ENCODE measurements at regions not wholly inside any gene's neighbourhood (a gene's known extent, or its start where the extent isn't known, plus 50 kb on each side); places are given as distances from the start of the nearest gene placed in this dataset.
"Not testable (repeated sequence)": the region's sequence is repeated elsewhere in the genome, so short reads cannot be mapped to it uniquely, and the experiment has no call there.

DNA sequence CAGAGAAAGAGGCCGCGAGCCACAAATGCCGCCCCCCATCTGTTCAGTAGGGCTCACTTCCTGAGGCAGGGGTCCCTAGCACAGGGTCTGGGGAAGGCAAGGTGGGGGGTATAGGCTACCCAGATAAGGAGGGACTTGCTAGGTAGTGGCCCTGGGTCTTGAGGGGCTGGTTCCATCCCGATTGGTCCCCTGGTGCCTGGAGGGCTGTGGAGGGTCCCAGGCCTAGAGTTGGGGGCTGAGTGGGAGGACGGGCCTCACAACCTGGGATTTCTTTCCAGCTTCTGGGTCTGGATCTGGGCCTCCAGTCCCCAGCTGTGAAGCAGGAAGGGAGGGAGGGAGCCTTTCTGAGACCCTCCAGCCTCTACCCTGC lies 75.1 kb upstream of the EN2 start:
- H3K4me1 ChIP-seq (ENCODE audit: insufficient read depth, low read length), result peaks cover 6% of the 10 kb centered on the region; the same call in 1 of the 2 replicates
- H3K9me3 ChIP-seq (ENCODE audit: control insufficient read depth, insufficient read depth, low read length), result no peaks in the 10 kb centered on the region
- H3K36me3 ChIP-seq (ENCODE audit: insufficient read depth, low read length), result no peaks in the 10 kb centered on the region
- H3K9ac ChIP-seq (ENCODE audit: low read depth, low read length), result no peak overlapping the region

GRCh38 chr7:155383756-155384491 lies 74.0 kb upstream of the EN2 start:
- Histone ChIP-seq H3K36me3 (ENCODE audit: insufficient read depth, low read length) (no peaks in the 10 kb centered on the region), H3K9me3 (ENCODE audit: control insufficient read depth, insufficient read depth, low read length) (no peaks in the 10 kb centered on the region), H3K9ac (ENCODE audit: low read depth, low read length) (no peak overlapping the region), H3K4me1 (ENCODE audit: insufficient read depth, low read length) (peaks cover 6% of the 10 kb centered on the region; the same call in 1 of the 2 replicates)

DNA sequence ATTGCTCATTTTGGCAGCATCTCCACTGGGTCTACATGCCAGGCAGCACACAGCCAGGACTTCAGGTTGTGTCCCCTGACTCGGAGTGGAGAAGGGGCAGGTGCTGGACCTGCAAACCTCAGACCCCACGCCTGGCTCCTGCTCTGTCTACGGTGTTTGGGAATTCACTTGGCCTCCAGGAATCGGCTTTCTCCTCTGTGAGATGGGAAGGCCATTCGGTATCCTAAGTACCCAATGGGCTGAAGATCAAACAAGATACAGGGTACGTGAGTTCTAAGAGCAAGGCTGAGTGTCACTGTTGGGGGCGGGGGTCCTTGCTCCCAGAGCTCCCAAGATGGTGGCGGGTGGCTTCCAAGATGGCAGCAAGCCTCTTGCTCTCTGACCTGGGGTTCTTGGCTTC lies 73.2 kb upstream of the EN2 start:
- Histone ChIP-seq H3K9me3 (ENCODE audit: control insufficient read depth, insufficient read depth, low read length) (no peaks in the 10 kb centered on the region), H3K9ac (ENCODE audit: low read depth, low read length) (no peak overlapping the region), H3K4me1 (ENCODE audit: insufficient read depth, low read length) (peaks cover 6% of the 10 kb centered on the region; the same call in 1 of the 2 replicates), H3K36me3 (ENCODE audit: insufficient read depth, low read length) (no peaks in the 10 kb centered on the region)

DNA sequence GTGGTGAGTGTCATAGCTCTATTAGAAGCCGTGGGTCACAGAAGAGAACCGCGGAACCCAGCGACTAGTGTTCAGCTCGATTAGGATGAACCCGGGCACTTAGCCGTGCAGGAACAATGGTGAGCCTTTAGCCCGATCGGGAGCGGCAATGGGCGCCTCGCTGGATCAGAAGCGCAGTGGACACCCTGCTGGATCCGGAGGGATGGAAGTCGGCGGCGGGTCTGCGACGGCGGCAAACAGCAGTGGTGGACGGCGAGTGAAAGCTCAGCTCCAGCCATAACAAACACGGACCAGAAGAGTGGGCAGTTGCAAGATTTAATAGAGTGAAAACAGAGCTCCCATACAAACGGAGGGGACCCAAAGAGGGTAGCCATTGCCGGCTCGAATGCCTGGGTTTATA lies 72.7 kb upstream of the EN2 start:
- H3K9me3 ChIP-seq (ENCODE audit: control insufficient read depth, insufficient read depth, low read length); H3K9ac ChIP-seq (ENCODE audit: low read depth, low read length); H3K36me3 ChIP-seq (ENCODE audit: insufficient read depth, low read length); H3K4me1 ChIP-seq (ENCODE audit: insufficient read depth, low read length): not testable (repeated sequence)

GRCh38 chr7:155386608-155387007 lies 71.3 kb upstream of the EN2 start:
- no peaks in the 10 kb centered on the region for H3K9me3 ChIP-seq (ENCODE audit: control insufficient read depth, insufficient read depth, low read length)
- no peaks in the 10 kb centered on the region for H3K36me3 ChIP-seq (ENCODE audit: insufficient read depth, low read length)
- H3K9ac ChIP-seq (ENCODE audit: low read depth, low read length), result no peak overlapping the region
- H3K4me1 ChIP-seq (ENCODE audit: insufficient read depth, low read length), result no peaks in the 10 kb centered on the region

DNA sequence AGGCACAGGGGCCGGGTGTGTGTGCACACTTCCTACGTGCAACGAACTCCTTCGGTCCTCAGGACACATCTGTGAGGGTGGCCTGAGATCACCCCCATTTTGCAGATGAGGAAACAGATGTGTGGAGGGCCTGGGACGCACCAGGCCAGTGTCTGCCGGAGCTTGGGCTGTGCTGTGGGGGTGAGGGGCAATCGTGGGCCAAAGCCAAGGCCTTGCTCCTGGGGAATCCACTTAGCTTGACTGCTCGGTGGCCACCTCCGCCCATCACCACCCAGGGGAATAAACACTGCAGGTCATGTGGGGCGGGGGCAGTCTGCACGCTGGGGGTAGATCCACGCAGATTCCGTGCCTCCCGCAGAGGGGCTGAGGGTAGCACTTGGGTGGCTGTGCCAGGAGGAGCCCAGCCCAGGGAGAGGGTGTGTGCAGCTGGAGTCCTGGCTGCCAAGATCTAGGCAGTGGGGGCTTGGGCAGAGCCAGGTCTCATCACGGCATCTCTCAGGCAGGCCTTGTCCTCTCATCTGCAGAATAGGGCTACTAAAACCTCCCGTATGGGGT lies 70.8 kb upstream of the EN2 start:
- no peak overlapping the region for H3K9ac ChIP-seq (ENCODE audit: low read depth, low read length)
- no peaks in the 10 kb centered on the region for H3K36me3 ChIP-seq (ENCODE audit: insufficient read depth, low read length)
- no peaks in the 10 kb centered on the region for H3K4me1 ChIP-seq (ENCODE audit: insufficient read depth, low read length)
- H3K9me3 ChIP-seq (ENCODE audit: control insufficient read depth, insufficient read depth, low read length), result no peaks in the 10 kb centered on the region

DNA sequence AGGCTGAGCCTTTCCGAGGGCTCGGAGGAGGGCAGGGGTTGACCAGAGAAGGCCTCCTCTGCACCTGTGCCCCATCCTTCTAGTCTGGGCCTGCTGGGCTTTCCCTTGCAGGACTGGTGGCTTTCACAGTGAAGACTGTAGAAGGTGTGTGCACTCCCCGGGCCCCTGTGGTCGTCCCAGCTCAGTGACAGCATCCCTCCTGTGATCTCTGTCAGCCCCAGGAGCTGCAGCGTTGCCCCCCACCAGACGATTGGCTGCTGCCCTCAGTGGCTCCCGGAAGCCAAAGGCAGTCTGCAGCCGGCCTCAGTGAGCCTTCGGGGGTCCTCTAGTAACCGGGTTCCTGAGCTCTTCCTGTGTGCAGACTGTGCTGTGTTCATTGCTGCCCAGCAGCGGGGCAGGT lies 69.4 kb upstream of the EN2 start:
- no peak overlapping the region for H3K9ac ChIP-seq (ENCODE audit: low read depth, low read length)
- no peaks in the 10 kb centered on the region for H3K4me1 ChIP-seq (ENCODE audit: insufficient read depth, low read length)
- H3K9me3 ChIP-seq (ENCODE audit: control insufficient read depth, insufficient read depth, low read length), result no peaks in the 10 kb centered on the region
- no peaks in the 10 kb centered on the region for H3K36me3 ChIP-seq (ENCODE audit: insufficient read depth, low read length)

DNA sequence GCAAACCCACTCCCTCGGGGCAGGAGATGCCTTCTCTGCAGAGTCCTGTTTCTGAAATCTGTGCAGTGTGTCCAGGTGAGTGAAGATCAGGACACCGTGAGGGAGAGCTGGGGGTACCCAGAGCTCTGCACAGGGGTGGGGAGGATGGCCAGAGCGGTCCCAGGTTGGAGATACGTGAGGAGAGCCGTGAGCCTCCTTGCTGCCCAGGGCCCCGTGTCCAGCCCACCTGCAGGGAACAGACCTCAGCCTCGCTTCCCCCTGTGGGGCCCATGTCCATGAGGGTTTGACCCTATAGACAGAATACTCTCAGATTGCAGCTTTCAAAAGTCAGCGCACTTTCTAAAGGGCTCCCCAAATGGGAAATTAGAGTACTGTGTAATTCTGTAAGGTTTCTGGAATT lies 66.5 kb upstream of the EN2 start:
- Histone ChIP-seq H3K36me3 (ENCODE audit: insufficient read depth, low read length) (no peaks in the 10 kb centered on the region), H3K9ac (ENCODE audit: low read depth, low read length) (no peak overlapping the region), H3K4me1 (ENCODE audit: insufficient read depth, low read length) (no peaks in the 10 kb centered on the region), H3K9me3 (ENCODE audit: control insufficient read depth, insufficient read depth, low read length) (no peaks in the 10 kb centered on the region)

DNA sequence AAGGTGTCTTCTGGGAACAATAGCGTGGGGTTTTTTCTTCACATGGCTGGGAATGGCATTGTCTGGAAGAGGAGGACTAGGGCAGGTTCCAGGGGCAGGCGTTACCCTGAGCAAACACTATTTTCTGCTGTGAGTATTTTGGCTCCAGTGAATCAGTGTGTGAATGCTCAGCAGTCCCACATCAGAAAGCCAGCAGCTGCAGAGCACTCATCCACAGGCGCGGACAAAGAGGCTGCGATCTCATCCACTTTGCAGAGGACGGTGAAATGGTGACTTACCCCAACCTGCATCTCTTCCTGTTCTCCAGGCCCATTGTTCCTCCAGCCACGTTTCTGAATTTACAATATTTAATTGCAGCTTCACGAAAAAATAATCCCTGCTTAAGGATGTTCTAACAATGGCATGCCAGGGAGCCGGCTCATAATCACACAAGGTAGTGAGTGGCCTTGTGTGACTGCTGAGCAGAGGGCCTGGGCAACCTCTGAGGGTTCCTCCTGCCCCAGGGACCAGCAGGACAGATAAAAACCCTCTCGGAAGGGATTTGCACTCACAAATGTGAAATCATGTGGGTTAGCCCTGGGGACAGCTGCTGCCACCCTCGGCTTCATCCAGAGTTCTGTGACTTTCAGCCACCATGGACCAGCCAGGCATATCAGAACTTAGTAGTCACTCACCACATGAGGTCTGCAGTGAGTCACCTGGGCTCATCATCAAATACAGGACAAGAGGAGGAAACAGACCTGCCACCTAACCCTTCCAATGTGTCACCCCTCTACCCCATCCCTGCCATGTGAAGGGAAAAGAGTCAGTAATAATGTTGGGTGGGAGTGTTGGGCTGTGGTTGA lies 65.0 kb upstream of the EN2 start:
- H3K36me3 ChIP-seq (ENCODE audit: insufficient read depth, low read length), result no peaks in the 10 kb centered on the region
- H3K9me3 ChIP-seq (ENCODE audit: control insufficient read depth, insufficient read depth, low read length), result no peaks in the 10 kb centered on the region
- no peak overlapping the region for H3K9ac ChIP-seq (ENCODE audit: low read depth, low read length)
- no peaks in the 10 kb centered on the region for H3K4me1 ChIP-seq (ENCODE audit: insufficient read depth, low read length)

GRCh38 chr7:155394413-155394812 lies 63.5 kb upstream of the EN2 start:
- H3K36me3 ChIP-seq (ENCODE audit: insufficient read depth, low read length), result no peaks in the 10 kb centered on the region
- no peaks in the 10 kb centered on the region for H3K4me1 ChIP-seq (ENCODE audit: insufficient read depth, low read length)
- H3K9me3 ChIP-seq (ENCODE audit: control insufficient read depth, insufficient read depth, low read length), result no peaks in the 10 kb centered on the region
- H3K9ac ChIP-seq (ENCODE audit: low read depth, low read length), result no peak overlapping the region

DNA sequence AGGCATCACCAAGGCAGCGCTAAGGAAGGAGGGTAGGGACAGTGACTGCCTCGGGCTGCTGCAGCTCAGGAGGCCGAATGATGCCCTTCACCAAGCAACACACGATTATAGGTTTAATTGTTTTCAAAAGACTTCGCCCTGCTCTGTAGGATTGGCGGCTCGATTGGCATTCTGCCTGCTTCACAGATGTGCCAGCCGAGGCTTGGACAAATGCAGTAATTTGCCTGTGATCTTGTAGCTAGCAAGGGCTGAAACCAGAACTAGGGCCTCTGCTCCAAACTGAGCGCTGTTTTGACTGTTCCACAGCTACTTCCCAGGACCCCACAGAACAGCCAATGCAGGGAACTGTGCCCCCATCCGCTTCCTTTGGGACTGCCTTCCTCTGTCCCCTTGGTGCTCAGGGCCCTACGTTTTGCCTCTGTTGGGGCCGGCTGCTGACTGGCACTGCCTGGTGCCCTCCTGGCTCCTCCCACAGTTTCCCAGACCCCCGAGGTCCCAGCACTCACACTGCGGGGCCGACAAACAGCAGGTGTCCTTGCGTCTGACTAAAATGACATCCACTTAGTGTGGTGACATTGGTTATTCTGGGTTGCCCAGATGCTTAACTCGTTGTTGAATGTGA lies 62.6 kb upstream of the EN2 start:
- no peak overlapping the region for H3K9ac ChIP-seq (ENCODE audit: low read depth, low read length)
- H3K9me3 ChIP-seq (ENCODE audit: control insufficient read depth, insufficient read depth, low read length), result no peaks in the 10 kb centered on the region
- no peaks in the 10 kb centered on the region for H3K36me3 ChIP-seq (ENCODE audit: insufficient read depth, low read length)
- H3K4me1 ChIP-seq (ENCODE audit: insufficient read depth, low read length), result no peaks in the 10 kb centered on the region

- H3K9me3 ChIP-seq (ENCODE audit: control insufficient read depth, insufficient read depth, low read length), result no peaks in the 10 kb centered on the region
- no peaks in the 10 kb centered on the region for H3K4me1 ChIP-seq (ENCODE audit: insufficient read depth, low read length)
- no peak overlapping the region for H3K9ac ChIP-seq (ENCODE audit: low read depth, low read length)
- no peaks in the 10 kb centered on the region for H3K36me3 ChIP-seq (ENCODE audit: insufficient read depth, low read length)
These were observed 61.3 kb upstream of the EN2 start for GRCh38 chr7:155396661-155397060.

DNA sequence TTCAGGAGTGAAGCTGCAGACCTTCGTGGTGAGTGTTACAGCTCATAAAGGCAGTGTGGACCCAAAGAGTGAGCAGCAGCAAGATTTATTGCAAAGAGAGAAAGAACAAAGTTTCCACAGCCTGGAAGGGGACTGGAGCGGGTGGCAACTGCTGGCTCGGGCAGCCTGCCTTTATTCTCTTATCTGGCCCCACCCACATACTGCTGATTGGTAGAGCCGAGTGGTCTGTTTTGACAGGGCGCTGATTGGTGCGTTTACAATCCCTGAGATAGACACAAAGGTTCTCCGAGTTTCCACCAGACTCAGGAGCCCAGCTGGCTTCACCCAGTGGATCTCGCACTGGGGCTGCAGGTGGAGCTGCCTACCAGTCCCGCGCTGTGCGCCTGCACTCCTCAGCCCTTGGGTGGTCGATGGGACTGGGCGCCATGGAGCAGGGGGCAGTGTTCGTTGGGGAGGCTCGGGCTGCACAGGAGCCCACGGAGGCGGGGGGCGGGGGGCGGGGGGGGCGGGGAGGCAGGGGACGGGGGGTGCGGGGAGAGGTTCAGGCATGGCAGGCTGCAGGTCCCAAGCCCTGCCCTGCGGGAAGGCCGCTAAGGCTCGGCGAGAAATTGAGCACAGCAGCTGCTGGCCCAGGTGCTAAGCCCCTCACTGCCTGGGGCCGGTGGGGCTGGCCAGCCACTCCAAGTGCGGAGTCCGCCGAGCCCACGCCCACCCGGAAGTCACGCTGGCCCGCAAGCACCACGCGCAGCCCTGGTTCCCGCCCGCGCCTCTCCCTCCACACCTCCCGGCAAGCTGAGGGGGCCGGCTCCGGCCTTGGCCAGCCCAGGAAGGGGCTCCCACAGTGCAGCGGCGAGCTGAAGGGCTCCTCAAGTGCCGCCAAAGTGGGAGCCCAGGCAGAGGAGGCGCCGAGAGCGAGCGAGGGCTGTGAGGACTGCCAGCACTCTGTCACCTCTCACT lies 59.9 kb upstream of the EN2 start:
- not testable (repeated sequence) for H3K9me3 ChIP-seq (ENCODE audit: control insufficient read depth, insufficient read depth, low read length); H3K36me3 ChIP-seq (ENCODE audit: insufficient read depth, low read length); H3K9ac ChIP-seq (ENCODE audit: low read depth, low read length); H3K4me1 ChIP-seq (ENCODE audit: insufficient read depth, low read length)

DNA sequence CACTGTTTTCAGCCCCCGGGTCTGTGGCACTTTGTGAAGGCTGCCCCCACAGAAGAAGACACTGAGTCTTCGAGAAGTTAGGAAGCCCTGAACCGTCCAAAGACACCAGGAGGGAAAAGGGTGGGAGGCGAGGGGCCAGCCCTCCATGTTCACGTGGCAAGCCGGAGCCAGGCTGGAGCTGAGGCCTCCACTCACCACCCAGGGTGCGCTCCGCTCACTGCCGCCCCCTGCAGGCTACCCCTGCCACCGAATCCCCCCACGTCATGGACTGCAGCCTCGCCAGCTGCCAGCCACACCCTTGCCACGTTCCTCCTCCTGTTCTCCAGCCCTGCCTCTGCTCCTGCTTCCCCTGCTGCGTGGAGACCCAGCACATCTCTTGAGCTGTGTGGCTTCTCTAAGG lies 59.0 kb upstream of the EN2 start:
- H3K36me3 ChIP-seq (ENCODE audit: insufficient read depth, low read length), result no peaks in the 10 kb centered on the region
- H3K9ac ChIP-seq (ENCODE audit: low read depth, low read length), result no peak overlapping the region
- H3K4me1 ChIP-seq (ENCODE audit: insufficient read depth, low read length), result no peaks in the 10 kb centered on the region
- H3K9me3 ChIP-seq (ENCODE audit: control insufficient read depth, insufficient read depth, low read length), result no peaks in the 10 kb centered on the region; the same call in 1 of the 2 replicates
